Keratinocyte (primary cell): ENCODE measurements at regions not wholly inside any gene's neighbourhood (a gene's known extent, or its start where the extent isn't known, plus 50 kb on each side); places are given as distances from the start of the nearest gene placed in this dataset.

Experiments used
- EZH2 ChIP-seq: IDR thresholded peaks from one replicate; pipeline ENCODE4 v1.6.1; 2012; ENCODE audit warnings: inconsistent platforms, mild to moderate bottlenecking, low read length, moderate library complexity
- TF ChIP-seq, protein P1 (sequence below), 3 experiments: IDR thresholded peaks in 1 of 3; conservative IDR thresholded peaks in 1 of 3; optimal IDR thresholded peaks in 1 of 3; 2 replicates in 2 of 3; 3 replicates in 1 of 3; pipeline versions ENCODE3 to v1.5.1; 2011; ENCODE audit warnings: low read length in 3 of 3, mild to moderate bottlenecking in 3 of 3, moderate library complexity in 2 of 3, control low read depth in 1 of 3, inconsistent platforms in 1 of 3; ENCODE audit not compliant: insufficient read depth in 2 of 3; ENCODE audit errors: extremely low read depth in 1 of 3

DNA sequence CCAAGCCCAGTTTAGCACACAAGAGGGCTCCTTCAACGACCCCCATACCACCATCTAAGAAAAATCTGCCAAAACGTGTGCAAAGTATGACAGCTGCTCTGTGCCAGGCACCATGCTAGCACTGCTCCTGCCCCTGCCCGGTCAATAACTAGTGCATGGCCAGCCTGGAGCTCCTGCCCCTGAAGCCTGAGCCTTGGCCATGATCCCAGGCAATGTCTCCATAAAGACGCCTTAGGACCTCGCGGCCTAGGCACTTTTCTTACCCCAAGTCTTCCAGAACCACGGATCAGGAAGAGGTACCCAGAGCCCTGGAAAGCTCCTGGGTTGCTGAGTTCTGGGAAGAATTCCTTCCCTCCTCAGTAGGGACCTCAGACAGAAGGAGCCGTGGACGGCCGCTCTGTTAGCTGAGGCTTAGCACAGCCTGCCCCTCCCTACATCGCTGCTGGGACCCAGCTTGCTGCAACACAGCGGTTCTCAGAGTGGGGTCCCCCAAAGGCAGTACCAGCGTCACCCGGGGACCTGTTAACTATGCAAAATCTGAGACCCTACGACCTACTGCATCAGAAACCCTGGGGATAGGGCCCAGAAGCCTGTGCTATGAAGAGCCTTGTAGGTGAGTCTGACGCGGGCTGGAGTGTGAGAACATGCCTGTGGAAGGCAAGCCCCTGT, 117.8 kb upstream of the TWIST2 start:
- TF ChIP-seq, protein P1, sequence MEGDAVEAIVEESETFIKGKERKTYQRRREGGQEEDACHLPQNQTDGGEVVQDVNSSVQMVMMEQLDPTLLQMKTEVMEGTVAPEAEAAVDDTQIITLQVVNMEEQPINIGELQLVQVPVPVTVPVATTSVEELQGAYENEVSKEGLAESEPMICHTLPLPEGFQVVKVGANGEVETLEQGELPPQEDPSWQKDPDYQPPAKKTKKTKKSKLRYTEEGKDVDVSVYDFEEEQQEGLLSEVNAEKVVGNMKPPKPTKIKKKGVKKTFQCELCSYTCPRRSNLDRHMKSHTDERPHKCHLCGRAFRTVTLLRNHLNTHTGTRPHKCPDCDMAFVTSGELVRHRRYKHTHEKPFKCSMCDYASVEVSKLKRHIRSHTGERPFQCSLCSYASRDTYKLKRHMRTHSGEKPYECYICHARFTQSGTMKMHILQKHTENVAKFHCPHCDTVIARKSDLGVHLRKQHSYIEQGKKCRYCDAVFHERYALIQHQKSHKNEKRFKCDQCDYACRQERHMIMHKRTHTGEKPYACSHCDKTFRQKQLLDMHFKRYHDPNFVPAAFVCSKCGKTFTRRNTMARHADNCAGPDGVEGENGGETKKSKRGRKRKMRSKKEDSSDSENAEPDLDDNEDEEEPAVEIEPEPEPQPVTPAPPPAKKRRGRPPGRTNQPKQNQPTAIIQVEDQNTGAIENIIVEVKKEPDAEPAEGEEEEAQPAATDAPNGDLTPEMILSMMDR (optimal IDR thresholded peaks at IDR 0.05 in 1 of 3, IDR thresholded peaks at IDR 0.05 in 1 of 3, conservative IDR thresholded peaks at IDR 0.05 in 1 of 3; ENCODE audit: extremely low read depth in 1 of 3, insufficient read depth in 2 of 3, low read length in 3 of 3) = no peak
- no peak for TF ChIP-seq EZH2
